Lung (tissue), 11 donors: ENCODE measurements at regions not wholly inside any gene's neighbourhood (a gene's known extent, or its start where the extent isn't known, plus 50 kb on each side); places are given as distances from the start of the nearest gene placed in this dataset.

Experiments used
- ATAC-seq: fragments of 200-7000 bp; cut with Tn5 transposase; one replicate; pipeline ENCODE4 v1.9.1; 2020; ENCODE audit warnings: moderate number of reproducible peaks; ENCODE audit not compliant: insufficient read depth, low FRiP score
- DNase-seq, 3 donors: peaks; one replicate each; pipeline ENCODE4 v3.0.0-alpha.2; 2013 to 2017
- H3K27ac ChIP-seq, 2 donors: one replicate each; pipeline ENCODE4 v1.5.1; 2013; ENCODE audit warnings: mild to moderate bottlenecking in 2 of 2, moderate library complexity in 2 of 2, control low read depth in 1 of 2, inconsistent platforms in 1 of 2, low read depth in 1 of 2, low read length in 1 of 2
- H3K27me3 ChIP-seq, 3 donors: one replicate each; pipeline ENCODE4 v1.5.1; 2013; ENCODE audit warnings: low read length in 2 of 3; ENCODE audit not compliant: control insufficient read depth in 3 of 3, insufficient read depth in 3 of 3
- H3K36me3 ChIP-seq, 4 donors: one replicate each; pipeline ENCODE4 v1.5.1; 2013; ENCODE audit warnings: low read length in 4 of 4, mild to moderate bottlenecking in 1 of 4, moderate library complexity in 1 of 4; ENCODE audit not compliant: control insufficient read depth in 4 of 4, insufficient read depth in 4 of 4
- H3K4me1 ChIP-seq, 5 donors: one replicate each; pipeline ENCODE4 v1.5.1; 2013; ENCODE audit warnings: low read length in 5 of 5, mild to moderate bottlenecking in 2 of 5, moderate library complexity in 1 of 5; ENCODE audit not compliant: control insufficient read depth in 5 of 5, insufficient read depth in 5 of 5
- H3K4me3 ChIP-seq: one replicate; pipeline ENCODE4 v1.5.1; 2013; ENCODE audit warnings: mild to moderate bottlenecking, control low read depth, moderate library complexity
- H3K9ac ChIP-seq, 2 donors: one replicate each; pipeline ENCODE4 v1.5.1; 2013; ENCODE audit warnings: low read length in 2 of 2, control low read depth in 1 of 2; ENCODE audit not compliant: insufficient read depth in 1 of 2
- H3K9me3 ChIP-seq, 4 donors: one replicate each; pipeline ENCODE4 v1.5.1; 2013; ENCODE audit warnings: low read length in 3 of 4, mild to moderate bottlenecking in 1 of 4, moderate library complexity in 1 of 4; ENCODE audit not compliant: control insufficient read depth in 4 of 4, insufficient read depth in 3 of 4
- CTCF ChIP-seq: IDR thresholded peaks from 2 replicates; pipeline ENCODE4 v1.5.1; 2012; ENCODE audit warnings: mild to moderate bottlenecking; ENCODE audit errors: control extremely low read depth, extremely low read depth
- WGBS, 2 donors: extraction: QIAGEN DNeasy Blood & Tissue Kit; methylation state at CpG; one replicate each; pipeline ENCODE4 v1.1.7; 2013; 5-methylcytosine and 5-hydroxymethylcytosine counted together
- donor health status: control.
- donor health status: control.
- donor health status: Bipolar disorder and iron deficiency.
- donor health status: healthy.
- donor health status: DM: yes; HTN: yes; CAD: no.

- 83 to 87% methylated on average over 11 of the region's 11 CpGs for whole genome bisulfite sequencing, 2 donors
- no peak for DNase-seq
These were observed 74.1 kb upstream of the B3GAT1 start for GRCh38 chr11:134486106-134486505.

GRCh38 chr11:134485316-134485715 lies 73.3 kb upstream of the B3GAT1 start:
- ATAC-seq (no peak), DNase-seq (no peak)
- Histone ChIP-seq H3K9ac (no peak overlapping the region), H3K36me3 (no peaks in the 10 kb centered on the region), H3K4me1 (no peaks in the 10 kb centered on the region), H3K4me3 (no peak overlapping the region), H3K9me3 (peaks cover 0 to 2% (median 0%) of the 10 kb centered on the region in 4 donors), H3K27ac (no peak overlapping the region), H3K27me3 (no peaks in the 10 kb centered on the region)
- TF ChIP-seq CTCF: no peak
- WGBS, 2 donors: 69 to 80% methylated on average over 5 of the region's 5 CpGs

More at GRCh38 chr11:134486106-134486505, 74.1 kb upstream of the B3GAT1 start:
- Histone ChIP-seq H3K36me3 (no peaks in the 10 kb centered on the region), H3K9ac (no peak overlapping the region), H3K4me1 (no peaks in the 10 kb centered on the region), H3K4me3 (no peak overlapping the region), H3K27ac (no peak overlapping the region), H3K27me3 (no peaks in the 10 kb centered on the region), H3K9me3 (peaks cover 0 to 2% (median 0%) of the 10 kb centered on the region in 4 donors)
- no peak for ATAC-seq
- no peak for TF ChIP-seq CTCF

GRCh38 chr11:134483857-134484256 lies 71.8 kb upstream of the B3GAT1 start:
- no peak overlapping the region for H3K27ac ChIP-seq
- no peak overlapping the region for H3K9ac ChIP-seq
- no peaks in the 10 kb centered on the region for H3K4me1 ChIP-seq
- no peak for DNase-seq
- H3K4me3 ChIP-seq: no peak overlapping the region
- H3K9me3 ChIP-seq: peaks cover 0 to 2% (median 0%) of the 10 kb centered on the region in 4 donors
- H3K27me3 ChIP-seq: peaks cover 0 to 5% (median 0%) of the 10 kb centered on the region in 3 donors
- TF ChIP-seq CTCF: no peak
- no peaks in the 10 kb centered on the region for H3K36me3 ChIP-seq
- ATAC-seq: no peak
- 69 to 83% methylated on average over 4 of the region's 4 CpGs for WGBS, 2 donors

GRCh38 chr11:134483291-134483690 lies 71.2 kb upstream of the B3GAT1 start:
- Histone ChIP-seq H3K27me3 (peaks cover 0 to 5% (median 0%) of the 10 kb centered on the region in 3 donors), H3K27ac (no peak overlapping the region), H3K4me1 (no peaks in the 10 kb centered on the region), H3K9ac (no peak overlapping the region), H3K9me3 (peaks cover 0 to 2% (median 0%) of the 10 kb centered on the region in 4 donors), H3K36me3 (no peaks in the 10 kb centered on the region), H3K4me3 (no peak overlapping the region)
- DNase-seq (no peak), ATAC-seq (no peak)
- no peak for TF ChIP-seq CTCF
- WGBS, 2 donors: 86 to 88% methylated on average over 14 of the region's 14 CpGs
